ENCODE measurements at regions not wholly inside any gene's neighbourhood (a gene's known extent, or its start where the extent isn't known, plus 50 kb on each side); places are given as distances from the start of the nearest gene placed in this dataset.

DNA sequence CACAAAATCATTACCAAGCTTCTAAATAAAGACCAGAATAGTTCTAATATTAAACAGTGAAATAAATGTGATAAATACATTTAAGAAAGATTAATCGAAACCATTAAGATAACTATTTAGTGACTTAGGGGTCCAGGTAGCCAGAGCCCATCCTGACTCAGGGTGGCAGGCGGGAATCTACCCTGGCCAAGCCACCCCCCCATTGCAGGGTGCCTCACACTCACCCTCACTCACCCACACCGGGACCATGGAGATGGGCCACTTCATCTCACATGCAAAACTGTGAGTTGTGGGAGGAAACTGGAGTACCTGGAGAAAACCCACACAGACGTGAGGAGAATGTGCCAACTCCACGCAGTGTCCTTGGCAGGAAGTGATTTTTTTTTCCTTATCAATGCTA lies 237.6 kb upstream of the HAND2 start:
- H3K27ac Mint-ChIP-seq (ENCODE audit: unreplicated experiment): no peak overlapping the region
- no peak overlapping the region for H3K4me3 Mint-ChIP-seq (ENCODE audit: unreplicated experiment)
- no peaks in the 10 kb centered on the region for H3K36me3 Mint-ChIP-seq (ENCODE audit: low read depth)
- TF ChIP-seq, protein P1, sequence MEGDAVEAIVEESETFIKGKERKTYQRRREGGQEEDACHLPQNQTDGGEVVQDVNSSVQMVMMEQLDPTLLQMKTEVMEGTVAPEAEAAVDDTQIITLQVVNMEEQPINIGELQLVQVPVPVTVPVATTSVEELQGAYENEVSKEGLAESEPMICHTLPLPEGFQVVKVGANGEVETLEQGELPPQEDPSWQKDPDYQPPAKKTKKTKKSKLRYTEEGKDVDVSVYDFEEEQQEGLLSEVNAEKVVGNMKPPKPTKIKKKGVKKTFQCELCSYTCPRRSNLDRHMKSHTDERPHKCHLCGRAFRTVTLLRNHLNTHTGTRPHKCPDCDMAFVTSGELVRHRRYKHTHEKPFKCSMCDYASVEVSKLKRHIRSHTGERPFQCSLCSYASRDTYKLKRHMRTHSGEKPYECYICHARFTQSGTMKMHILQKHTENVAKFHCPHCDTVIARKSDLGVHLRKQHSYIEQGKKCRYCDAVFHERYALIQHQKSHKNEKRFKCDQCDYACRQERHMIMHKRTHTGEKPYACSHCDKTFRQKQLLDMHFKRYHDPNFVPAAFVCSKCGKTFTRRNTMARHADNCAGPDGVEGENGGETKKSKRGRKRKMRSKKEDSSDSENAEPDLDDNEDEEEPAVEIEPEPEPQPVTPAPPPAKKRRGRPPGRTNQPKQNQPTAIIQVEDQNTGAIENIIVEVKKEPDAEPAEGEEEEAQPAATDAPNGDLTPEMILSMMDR (IDR thresholded peaks at IDR 0.05): no peak
- H3K9me3 Mint-ChIP-seq (ENCODE audit: low read depth): peaks cover 7% of the 10 kb centered on the region
- no peak for DNase-seq (ENCODE audit: low spot score)
- no peaks in the 10 kb centered on the region for H3K4me1 Mint-ChIP-seq (ENCODE audit: low read depth)
- no peaks in the 10 kb centered on the region for H3K27me3 Mint-ChIP-seq (ENCODE audit: low read depth)

DNA sequence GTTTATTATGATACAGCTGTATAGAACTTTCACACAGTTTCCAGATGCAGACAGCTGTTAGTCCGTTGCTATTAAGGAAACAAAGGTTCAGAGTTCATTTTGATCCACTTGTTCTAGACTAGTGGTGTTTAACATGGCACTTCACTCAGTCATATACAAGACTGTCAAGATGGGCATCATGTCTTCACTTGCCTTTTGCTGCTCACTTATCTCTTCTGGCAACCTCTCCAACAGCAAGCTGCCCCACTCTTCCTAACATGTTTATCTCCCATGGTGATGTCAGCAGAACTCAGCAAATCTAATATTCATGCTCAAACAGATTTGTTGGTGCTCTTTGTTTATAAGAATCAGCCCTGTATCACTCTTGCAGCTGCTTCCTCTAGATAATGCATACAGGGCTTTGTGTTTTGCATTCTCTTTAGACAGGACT lies 236.2 kb upstream of the HAND2 start:
- H3K27ac Mint-ChIP-seq (ENCODE audit: unreplicated experiment): no peak overlapping the region
- H3K4me1 Mint-ChIP-seq (ENCODE audit: low read depth): no peaks in the 10 kb centered on the region
- no peaks in the 10 kb centered on the region for H3K9me3 Mint-ChIP-seq (ENCODE audit: low read depth)
- no peaks in the 10 kb centered on the region for H3K36me3 Mint-ChIP-seq (ENCODE audit: low read depth)
- peaks cover 7% of the 10 kb centered on the region for H3K27me3 Mint-ChIP-seq (ENCODE audit: low read depth)
- TF ChIP-seq, protein P1 (IDR thresholded peaks at IDR 0.05): no peak
- DNase-seq (ENCODE audit: low spot score): no peak
- H3K4me3 Mint-ChIP-seq (ENCODE audit: unreplicated experiment): no peak overlapping the region

DNA sequence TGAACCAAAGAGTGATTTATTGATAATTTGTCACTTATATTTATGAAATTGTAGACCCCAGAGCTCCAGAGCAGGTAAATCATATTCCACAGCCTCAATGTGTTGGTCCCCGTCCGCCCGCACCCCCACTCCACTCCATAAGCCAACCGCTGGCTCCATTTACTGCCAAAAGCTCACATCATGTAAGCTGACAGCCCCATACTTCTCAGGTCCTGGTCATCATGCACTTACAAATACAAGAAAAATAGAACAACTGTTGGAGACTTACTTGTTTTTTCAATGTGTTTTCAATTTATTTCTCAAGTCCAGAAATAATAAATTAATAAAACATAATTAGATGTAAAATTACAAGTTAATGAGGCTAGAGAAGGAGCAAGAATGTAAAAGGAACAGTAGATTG lies 235.7 kb upstream of the HAND2 start:
- H3K4me1 Mint-ChIP-seq (ENCODE audit: low read depth): no peaks in the 10 kb centered on the region
- H3K27ac Mint-ChIP-seq (ENCODE audit: unreplicated experiment): no peak overlapping the region
- H3K4me3 Mint-ChIP-seq (ENCODE audit: unreplicated experiment): no peak overlapping the region
- DNase-seq (ENCODE audit: low spot score): no peak
- H3K36me3 Mint-ChIP-seq (ENCODE audit: low read depth): no peaks in the 10 kb centered on the region
- peaks cover 7% of the 10 kb centered on the region for H3K27me3 Mint-ChIP-seq (ENCODE audit: low read depth)
- TF ChIP-seq, protein P1 (IDR thresholded peaks at IDR 0.05): no peak
- H3K9me3 Mint-ChIP-seq (ENCODE audit: low read depth): no peaks in the 10 kb centered on the region

DNA sequence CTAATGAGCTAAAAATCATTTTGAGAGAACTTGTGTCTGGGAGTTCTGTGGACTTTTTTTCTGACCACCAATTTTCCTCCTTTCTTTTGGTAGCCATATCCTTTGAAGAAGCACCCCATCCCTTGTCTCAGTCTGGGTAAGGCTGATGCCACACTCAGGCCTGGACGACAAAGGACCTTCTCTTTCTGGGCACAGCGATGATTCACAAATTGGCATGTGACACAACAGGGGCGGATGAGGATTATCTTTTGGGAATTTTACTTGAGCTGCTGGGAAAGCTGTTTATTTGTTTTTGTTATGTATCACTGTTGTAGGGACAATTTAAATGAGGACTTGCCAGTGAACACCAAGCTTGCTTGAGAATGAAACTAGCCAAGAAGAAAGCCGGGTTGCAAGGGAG lies 233.4 kb upstream of the HAND2 start:
- no peak for DNase-seq (ENCODE audit: low spot score)
- TF ChIP-seq, protein P1 (IDR thresholded peaks at IDR 0.05): no peak
- H3K4me3 Mint-ChIP-seq (ENCODE audit: unreplicated experiment): no peak overlapping the region
- H3K4me1 Mint-ChIP-seq (ENCODE audit: low read depth): no peaks in the 10 kb centered on the region
- peaks cover 7% of the 10 kb centered on the region for H3K27me3 Mint-ChIP-seq (ENCODE audit: low read depth)
- H3K9me3 Mint-ChIP-seq (ENCODE audit: low read depth): no peaks in the 10 kb centered on the region
- H3K27ac Mint-ChIP-seq (ENCODE audit: unreplicated experiment): no peak overlapping the region
- no peaks in the 10 kb centered on the region for H3K36me3 Mint-ChIP-seq (ENCODE audit: low read depth)

DNA sequence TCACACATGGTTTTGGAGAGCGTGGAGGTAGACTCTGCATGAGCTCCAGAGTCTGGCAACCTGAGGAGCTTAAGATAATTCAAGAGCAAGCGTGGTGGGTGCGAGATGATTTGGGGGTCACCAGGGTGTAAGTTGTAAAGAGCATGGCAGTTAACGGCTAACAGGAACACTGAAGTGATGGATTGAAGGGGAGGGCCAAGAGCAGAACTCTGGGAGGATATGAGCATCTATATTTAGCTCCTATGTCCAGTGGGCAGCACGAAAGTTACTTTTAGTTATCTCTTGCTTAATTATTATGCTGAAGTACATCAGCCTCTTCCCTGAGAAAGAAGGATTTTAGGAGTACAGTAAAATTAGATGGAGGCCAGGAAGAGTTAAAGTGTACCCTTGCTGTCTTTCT lies 231.9 kb upstream of the HAND2 start:
- Mint-ChIP-seq H3K4me1 (ENCODE audit: low read depth) (no peaks in the 10 kb centered on the region), H3K27ac (ENCODE audit: unreplicated experiment) (no peak overlapping the region), H3K9me3 (ENCODE audit: low read depth) (no peaks in the 10 kb centered on the region), H3K27me3 (ENCODE audit: low read depth) (peaks cover 9% of the 10 kb centered on the region), H3K4me3 (ENCODE audit: unreplicated experiment) (no peak overlapping the region), H3K36me3 (ENCODE audit: low read depth) (no peaks in the 10 kb centered on the region)
- DNase-seq (ENCODE audit: low spot score): no peak
- TF ChIP-seq, protein P1 (IDR thresholded peaks at IDR 0.05): no peak

Measured in chondrocyte (in vitro differentiated cells).